DOHH2 (cell line): ENCODE measurements at regions not wholly inside any gene's neighbourhood (a gene's known extent, or its start where the extent isn't known, plus 50 kb on each side); places are given as distances from the start of the nearest gene placed in this dataset.

ENCODE experiments used
- EZH2phosphoT487 ChIP-seq: fragments of 200-600 bp; sonication (generic); IDR thresholded peaks from 2 replicates; pipeline ENCODE4 v1.6.1; 2017; ENCODE audit warnings: borderline replicate concordance, mild to moderate bottlenecking, antibody characterized with exemption, low read length, moderate library complexity, mixed read lengths
- TF ChIP-seq, protein P1 (sequence below): fragments of 200-600 bp; sonication (generic); IDR thresholded peaks from one replicate; pipeline ENCODE4 v1.5.1; 2014; ENCODE audit warnings: antibody characterized with exemption, mild to moderate bottlenecking, low read depth, low read length; ENCODE audit not compliant: poor library complexity, severe bottlenecking

DNA sequence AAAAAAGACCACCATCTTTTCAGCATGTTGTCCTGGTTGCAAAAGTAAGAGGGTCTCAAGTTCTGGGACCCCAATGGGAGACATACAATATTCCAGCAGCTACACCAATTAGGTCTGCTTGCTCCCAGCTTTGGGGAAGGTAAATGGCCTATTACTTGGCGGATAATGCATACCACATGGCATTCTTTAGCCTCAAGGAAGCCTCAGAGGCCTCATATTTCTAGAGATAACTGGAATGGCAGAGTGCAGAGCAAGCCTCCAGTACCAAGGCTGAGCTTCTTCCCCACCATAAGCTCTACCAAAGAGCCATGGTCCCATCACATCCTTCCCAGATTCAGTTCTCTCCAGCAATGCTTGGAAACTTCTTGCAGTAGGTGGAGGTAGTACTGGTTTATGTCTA, 493.8 kb downstream of the SHQ1 start:
- TF ChIP-seq, protein P1, sequence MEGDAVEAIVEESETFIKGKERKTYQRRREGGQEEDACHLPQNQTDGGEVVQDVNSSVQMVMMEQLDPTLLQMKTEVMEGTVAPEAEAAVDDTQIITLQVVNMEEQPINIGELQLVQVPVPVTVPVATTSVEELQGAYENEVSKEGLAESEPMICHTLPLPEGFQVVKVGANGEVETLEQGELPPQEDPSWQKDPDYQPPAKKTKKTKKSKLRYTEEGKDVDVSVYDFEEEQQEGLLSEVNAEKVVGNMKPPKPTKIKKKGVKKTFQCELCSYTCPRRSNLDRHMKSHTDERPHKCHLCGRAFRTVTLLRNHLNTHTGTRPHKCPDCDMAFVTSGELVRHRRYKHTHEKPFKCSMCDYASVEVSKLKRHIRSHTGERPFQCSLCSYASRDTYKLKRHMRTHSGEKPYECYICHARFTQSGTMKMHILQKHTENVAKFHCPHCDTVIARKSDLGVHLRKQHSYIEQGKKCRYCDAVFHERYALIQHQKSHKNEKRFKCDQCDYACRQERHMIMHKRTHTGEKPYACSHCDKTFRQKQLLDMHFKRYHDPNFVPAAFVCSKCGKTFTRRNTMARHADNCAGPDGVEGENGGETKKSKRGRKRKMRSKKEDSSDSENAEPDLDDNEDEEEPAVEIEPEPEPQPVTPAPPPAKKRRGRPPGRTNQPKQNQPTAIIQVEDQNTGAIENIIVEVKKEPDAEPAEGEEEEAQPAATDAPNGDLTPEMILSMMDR = no peak
- no peak for TF ChIP-seq EZH2phosphoT487
